A549 (cell line): ENCODE measurements at regions not wholly inside any gene's neighbourhood (a gene's known extent, or its start where the extent isn't known, plus 50 kb on each side); places are given as distances from the start of the nearest gene placed in this dataset.

Experiments
- ATAC-seq, 2 experiments: fragments of 200-7000 bp in 1 of 2; fragments of >200 bp in 1 of 2; cut with Nextera tagmentation in 1 of 2; cut with Tn5 transposase in 1 of 2; 3 replicates each; pipeline versions ENCODE4 v1.8.0 to v1.9.1; 2018 to 2020; ENCODE audit warnings: mild to moderate bottlenecking in 1 of 2, moderate library complexity in 1 of 2
- CTCF ChIA-PET: fragments of 300-600 bp; sonication (Branson Sonifier 250); formaldehyde crosslinking; extraction: SDS; loops from one replicate; lab custom pipeline; 2021; ENCODE audit warnings: antibody characterized with exemption, inconsistent platforms; lab: Yijun Ruan, JAX
- POLR2A ChIA-PET: fragments of 350-600 bp; formaldehyde crosslinking; extraction: SDS; loops from one replicate; lab custom pipeline; 2021; ENCODE audit warnings: antibody characterized with exemption, inconsistent platforms; lab: Yijun Ruan, JAX
- DNase-seq, 2 experiments: peaks; one replicate each; pipeline versions ENCODE4 v3.0.0 to v3.0.0-alpha.2; 2011 to 2016; ENCODE audit warnings: low read depth in 1 of 2, low spot score in 1 of 2
- FAIRE-seq: peaks from 2 replicates; lab custom pipeline; 2011; peaks lifted over from hg19 to GRCh38; lab: Jason Lieb, UNC
- H3K27ac ChIP-seq, 2 experiments: fragments of >200 bp; sonication (Bioruptor Twin); formaldehyde crosslinking; 3 replicates each; pipeline ENCODE4 v1.5.1; 2016 to 2017
- H3K4me1 ChIP-seq: fragments of >200 bp; sonication (Bioruptor Twin); formaldehyde crosslinking; 3 replicates; pipeline ENCODE4 v1.6.1; 2016
- H3K4me2 ChIP-seq: fragments of >200 bp; sonication (Bioruptor Twin); formaldehyde crosslinking; 3 replicates; pipeline ENCODE4 v1.6.1; 2016
- H3K4me3 ChIP-seq: fragments of >200 bp; sonication (Bioruptor Twin); formaldehyde crosslinking; 3 replicates; pipeline ENCODE4 v1.5.1; 2016
- H3K9me3 ChIP-seq: fragments of >200 bp; sonication (Bioruptor Twin); formaldehyde crosslinking; 3 replicates; pipeline ENCODE4 v1.6.1; 2016
- ATOH8 ChIP-seq: fragments of 250-450 bp; sonication (Bioruptor Pico); IDR thresholded peaks from 2 replicates; pipeline ENCODE4 v1.5.0; 2020; ENCODE audit warnings: low read depth, mild to moderate bottlenecking, moderate library complexity
- BCL3 ChIP-seq: fragments of >200 bp; sonication (Bioruptor Twin); formaldehyde crosslinking; IDR thresholded peaks from 3 replicates; pipeline ENCODE4 v1.6.1; 2016
- CBX2 ChIP-seq: fragments of 200-600 bp; sonication (generic); IDR thresholded peaks from 2 replicates; pipeline ENCODE4 v1.6.1; 2016; ENCODE audit warnings: low read depth, mild to moderate bottlenecking, borderline replicate concordance
- CEBPB ChIP-seq, 2 experiments: fragments of >200 bp in 1 of 2; sonication (Bioruptor Twin) in 1 of 2; formaldehyde crosslinking in 1 of 2; IDR thresholded peaks; 2 replicates each; pipeline ENCODE4 v1.6.1; 2012 to 2016
- EHF ChIP-seq: fragments of 250-450 bp; sonication (Bioruptor Pico); IDR thresholded peaks from 2 replicates; pipeline ENCODE4 v1.5.0; 2020; ENCODE audit warnings: mild to moderate bottlenecking
- EHMT2 ChIP-seq: fragments of 200-600 bp; sonication (generic); IDR thresholded peaks from 2 replicates; pipeline ENCODE4 v1.6.1; 2016; ENCODE audit warnings: antibody characterized with exemption, low read depth, mild to moderate bottlenecking, moderate library complexity
- EP300 ChIP-seq, 2 experiments: fragments of >200 bp; sonication (Bioruptor Twin); formaldehyde crosslinking; IDR thresholded peaks; 2 replicates in 1 of 2; 3 replicates in 1 of 2; pipeline ENCODE4 v1.6.1; 2016 to 2017
- ESRRA ChIP-seq: fragments of 150-350 bp; IDR thresholded peaks from 2 replicates; pipeline ENCODE4 v1.6.1; 2014; ENCODE audit warnings: mild to moderate bottlenecking, low read length, borderline replicate concordance
- FOSL2 ChIP-seq, 2 experiments: fragments of 450-650 bp in 1 of 2; fragments of >200 bp in 1 of 2; sonication (Bioruptor Twin) in 1 of 2; formaldehyde crosslinking; IDR thresholded peaks; 2 replicates each; pipeline versions ENCODE4 v1.5.0 to v1.6.1; 2016 to 2020; ENCODE audit warnings: mild to moderate bottlenecking in 1 of 2, moderate library complexity in 1 of 2
- HES2 ChIP-seq: fragments of >200 bp; sonication (Bioruptor Twin); formaldehyde crosslinking; IDR thresholded peaks from 2 replicates; pipeline ENCODE4 v1.6.1; 2016
- HOXB13 ChIP-seq: fragments of 250-450 bp; sonication (Bioruptor Pico); IDR thresholded peaks from 2 replicates; pipeline ENCODE4 v1.5.0; 2020; ENCODE audit warnings: low read depth, mild to moderate bottlenecking, moderate library complexity
- JUN ChIP-seq, 2 experiments: fragments of >200 bp; sonication (Bioruptor Twin); formaldehyde crosslinking; IDR thresholded peaks; 2 replicates in 1 of 2; 3 replicates in 1 of 2; pipeline ENCODE4 v1.6.1; 2016 to 2017
- JUNB ChIP-seq: fragments of >200 bp; sonication (Bioruptor Twin); formaldehyde crosslinking; IDR thresholded peaks from 2 replicates; pipeline ENCODE4 v1.6.1; 2016
- KDM1A ChIP-seq: fragments of 200-600 bp; sonication (generic); IDR thresholded peaks from 2 replicates; pipeline ENCODE4 v1.6.1; 2016; ENCODE audit warnings: low read depth, mild to moderate bottlenecking
- KDM5A ChIP-seq: fragments of 200-600 bp; sonication (generic); IDR thresholded peaks from 2 replicates; pipeline ENCODE4 v1.6.1; 2016; ENCODE audit warnings: antibody characterized with exemption, mild to moderate bottlenecking
- MAZ ChIP-seq: fragments of 150-350 bp; IDR thresholded peaks from 2 replicates; pipeline ENCODE4 v1.6.1; 2014; ENCODE audit warnings: antibody characterized with exemption, low read depth, low read length, borderline replicate concordance
- NPAS2 ChIP-seq: fragments of 250-450 bp; sonication (Bioruptor Pico); IDR thresholded peaks from 2 replicates; pipeline ENCODE4 v1.8.0; 2022; ENCODE audit warnings: mild to moderate bottlenecking, moderate library complexity, borderline replicate concordance
- NR3C1 ChIP-seq: fragments of >200 bp; sonication (Bioruptor Twin); formaldehyde crosslinking; IDR thresholded peaks from 3 replicates; pipeline ENCODE4 v1.6.1; 2017
- RAD21 ChIP-seq, 2 experiments: fragments of >200 bp in 1 of 2; sonication (Bioruptor Twin) in 1 of 2; formaldehyde crosslinking in 1 of 2; IDR thresholded peaks in 1 of 2; conservative IDR thresholded peaks in 1 of 2; 2 replicates in 1 of 2; 3 replicates in 1 of 2; pipeline ENCODE4 v1.6.1; 2012 to 2018; ENCODE audit warnings: inconsistent platforms in 1 of 2
- RCOR1 ChIP-seq: fragments of 150-350 bp; IDR thresholded peaks from 2 replicates; pipeline ENCODE4 v1.6.1; 2014; ENCODE audit warnings: antibody characterized with exemption, low read length, low read depth
- RNF2 ChIP-seq: fragments of 200-600 bp; sonication (generic); IDR thresholded peaks from 2 replicates; pipeline ENCODE4 v1.6.1; 2016; ENCODE audit warnings: low read depth, mild to moderate bottlenecking, antibody characterized with exemption, moderate library complexity, borderline replicate concordance
- ZC3H11A ChIP-seq: fragments of 450-650 bp; IDR thresholded peaks from 2 replicates; pipeline ENCODE4 v1.6.1; 2014; ENCODE audit warnings: antibody characterized with exemption, mild to moderate bottlenecking
- ZFP36 ChIP-seq: fragments of 450-650 bp; IDR thresholded peaks from 2 replicates; pipeline ENCODE4 v1.6.1; 2014; ENCODE audit warnings: borderline replicate concordance; ENCODE audit not compliant: partially characterized antibody
- ZSCAN20 ChIP-seq: fragments of 250-450 bp; sonication (Bioruptor Pico); IDR thresholded peaks from 2 replicates; pipeline ENCODE4 v1.8.0; 2022; ENCODE audit warnings: mild to moderate bottlenecking, moderate library complexity
- WGBS: methylation state at CpG from one replicate; pipeline ENCODE4 v1.1.6; 2017; ENCODE audit errors: missing lambda C conversion rate; 5-methylcytosine and 5-hydroxymethylcytosine counted together

- FAIRE-seq (no peak), DNase-seq (no peak), ATAC-seq (no peak)
- Histone ChIP-seq H3K4me2 (no peak overlapping the region), H3K4me3 (no peak overlapping the region), H3K9me3 (no peaks in the 10 kb centered on the region), H3K27ac (no peak overlapping the region), H3K4me1 (no peaks in the 10 kb centered on the region)
- CTCF ChIA-PET = no interaction called here
- TF ChIP-seq BCL3 (no peak), CEBPB (IDR thresholded peaks at IDR 0.05) (no peak), NR3C1 (no peak), KDM5A (no peak), HOXB13 (no peak), RNF2 (no peak), RCOR1 (no peak), EP300 (IDR thresholded peaks at IDR 0.05) (no peak), EHMT2 (no peak), NPAS2 (CRISPR knock-in tag) (no peak), ATOH8 (no peak), HES2 (no peak)
- POLR2A ChIA-PET = no interaction called here
- WGBS = 76% methylated on average over 11 of the region's 11 CpGs
Observed at GRCh38 chr6:149170564-149171452, 146.7 kb upstream of the TAB2 start.

GRCh38 chr6:149173222-149173621 is 144.3 kb upstream of the TAB2 start:
- ATAC-seq = no peak
- CTCF ChIA-PET = interaction anchor here (1.1 to 1.6 kb wide), 2 partner anchors 58 to 258 kb away, joined by 3 read pairs; no protein-coding TSS in a partner anchor

DNA sequence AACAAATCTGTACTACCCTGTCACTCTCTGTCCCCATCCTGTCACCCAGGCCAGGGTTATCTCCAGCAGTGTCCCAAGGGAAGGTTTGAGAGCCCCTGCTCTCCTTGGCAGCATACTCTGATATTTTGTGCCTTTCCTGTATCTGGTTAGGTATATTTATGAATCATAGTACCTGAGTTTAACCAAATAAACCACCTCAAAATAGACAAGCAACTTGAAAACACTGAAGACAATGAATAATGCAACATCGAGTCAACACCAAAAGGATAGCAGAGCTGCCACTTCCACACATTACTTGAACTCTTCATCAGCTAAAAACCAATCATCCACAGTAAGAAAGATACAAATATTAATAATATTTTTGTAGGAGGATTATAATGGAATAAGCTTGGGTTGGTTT is 142.6 kb upstream of the TAB2 start:
- FAIRE-seq (no peak), DNase-seq (no peak), ATAC-seq (no peak)
- Histone ChIP-seq H3K4me1 (no peaks in the 10 kb centered on the region), H3K27ac (no peak overlapping the region), H3K9me3 (no peaks in the 10 kb centered on the region), H3K4me3 (no peak overlapping the region), H3K4me2 (no peak overlapping the region)
- TF ChIP-seq ZSCAN20 (CRISPR knock-in tag) (no peak), ZC3H11A (no peak), EHMT2 (no peak), ESRRA (no peak), ATOH8 (no peak)
- 59% methylated on average over 1 of the region's 1 CpG for WGBS
- ChIA-PET POLR2A (no interaction called here), CTCF (interaction anchor here (1.1 kb wide), 1 partner anchor 9 kb away, joined by 3 read pairs; no protein-coding TSS in a partner anchor)

More at GRCh38 chr6:149173222-149173621, 144.3 kb upstream of the TAB2 start:
- TF ChIP-seq KDM1A (no peak), JUN (IDR thresholded peaks at IDR 0.05) (no peak), FOSL2 (IDR thresholded peaks at IDR 0.05) (no peak), FOSL2 (CRISPR knock-in tag; IDR thresholded peaks at IDR 0.05) (no peak), RAD21 (conservative IDR thresholded peaks at IDR 0.05 in 1 of 2, IDR thresholded peaks at IDR 0.05 in 1 of 2) (no peak), CBX2 (no peak), MAZ (no peak), ZFP36 (no peak), EHF (CRISPR knock-in tag) (no peak), KDM5A (no peak), JUNB (no peak)
- TF ChIP-seq, all 56 proteins: peak for 0
- no peak overlapping the region for H3K4me2 ChIP-seq
- POLR2A ChIA-PET = no interaction called here
- no peak for FAIRE-seq
- H3K4me3 ChIP-seq = no peak overlapping the region
- H3K27ac ChIP-seq = no peak overlapping the region
- H3K9me3 ChIP-seq = no peaks in the 10 kb centered on the region
- H3K4me1 ChIP-seq = no peaks in the 10 kb centered on the region
- no peak for DNase-seq
